Brain microvascular endothelial cell (primary cell): ENCODE measurements at regions not wholly inside any gene's neighbourhood (a gene's known extent, or its start where the extent isn't known, plus 50 kb on each side); places are given as distances from the start of the nearest gene placed in this dataset.

ENCODE experiments used
- DNase-seq: peaks from one replicate; pipeline ENCODE4 v3.0.0-alpha.2; 2020
- H3K27ac ChIP-seq: fragments of 250-450 bp; sonication (Bioruptor Pico); 2 replicates; pipeline ENCODE4 v1.5.1; 2020; ENCODE audit warnings: mild to moderate bottlenecking, moderate library complexity
- H3K27me3 ChIP-seq: fragments of 250-450 bp; sonication (Bioruptor Pico); replicated peaks from 2 replicates; pipeline ENCODE4 v1.5.1; 2020; ENCODE audit warnings: mild to moderate bottlenecking
- H3K36me3 ChIP-seq: fragments of 250-450 bp; sonication (Bioruptor Pico); replicated peaks from 2 replicates; pipeline ENCODE4 v1.5.1; 2020; ENCODE audit warnings: mild to moderate bottlenecking
- H3K4me3 ChIP-seq: 2 replicates; pipeline ENCODE4 v1.5.1; 2011; ENCODE audit warnings: low read depth, mild to moderate bottlenecking, control low read depth, low read length, moderate library complexity
- CTCF ChIP-seq: IDR thresholded peaks from 2 replicates; pipeline ENCODE4 v1.5.1; 2011; ENCODE audit warnings: low read depth, mild to moderate bottlenecking, moderate library complexity, low read length, control low read depth, inconsistent platforms; ENCODE audit errors: missing control alignments
- in situ Hi-C: cut with HindIII; loops from 2 replicates; pipeline ENCODE4 v1.10.0; 2017; ENCODE audit warnings: low sequenced_read_pairs, low pct_ligation_motif_present

GRCh38 chr7:124432009-124432578, 333.5 kb downstream of the GPR37 start:
- DNase-seq, result no peak
- no peaks in the 10 kb centered on the region for H3K36me3 ChIP-seq
- no peak overlapping the region for H3K4me3 ChIP-seq
- H3K27me3 ChIP-seq, result no peaks in the 10 kb centered on the region
- in situ Hi-C loops, result no loop called here
- no peak for TF ChIP-seq CTCF
- no peak overlapping the region for H3K27ac ChIP-seq

DNA sequence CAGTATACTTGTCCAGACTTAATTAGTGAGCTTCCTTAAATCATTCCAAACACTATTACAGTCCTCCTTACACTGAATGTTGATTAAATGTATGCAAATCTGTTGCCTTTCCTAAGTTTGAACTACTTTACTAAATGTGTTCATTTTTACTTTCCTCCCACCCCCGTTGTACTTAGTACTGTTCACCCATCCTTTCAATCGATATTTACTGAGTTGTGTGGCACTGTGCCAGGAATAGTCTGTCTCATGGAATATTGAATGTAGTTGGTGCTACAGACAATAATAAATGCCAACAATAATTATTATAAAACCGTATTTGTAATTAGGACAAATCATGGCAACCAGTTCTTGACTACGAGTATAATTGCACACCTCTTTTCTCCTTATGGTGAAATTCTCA, 335.7 kb downstream of the GPR37 start:
- H3K36me3 ChIP-seq, result no peaks in the 10 kb centered on the region
- H3K27ac ChIP-seq, result no peak overlapping the region
- no peaks in the 10 kb centered on the region for H3K27me3 ChIP-seq
- TF ChIP-seq CTCF, result no peak
- in situ Hi-C loops, result no loop called here
- H3K4me3 ChIP-seq, result no peak overlapping the region
- DNase-seq, result no peak

DNA sequence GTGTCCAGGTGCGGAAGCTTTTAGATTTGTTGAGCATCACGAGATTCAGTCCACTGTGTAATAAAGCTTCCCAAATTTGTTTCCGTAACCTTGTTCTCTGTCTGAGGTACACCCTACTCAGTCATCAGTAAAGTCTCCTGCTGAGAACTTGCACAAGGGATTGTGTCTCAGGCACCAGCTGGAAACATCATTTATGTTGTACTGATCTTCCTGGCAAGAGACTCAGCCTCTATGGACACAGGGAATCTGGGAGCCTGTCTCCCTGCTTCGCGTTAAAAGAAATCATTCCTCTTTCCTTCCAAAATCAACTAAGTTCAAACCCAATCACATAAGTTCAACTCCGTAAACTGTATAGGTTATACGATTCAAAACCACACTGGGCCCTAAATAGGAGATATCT, 336.8 kb downstream of the GPR37 start:
- in situ Hi-C loops, result no loop called here
- Histone ChIP-seq H3K36me3 (no peaks in the 10 kb centered on the region), H3K27ac (no peak overlapping the region), H3K4me3 (no peak overlapping the region), H3K27me3 (no peaks in the 10 kb centered on the region)
- no peak for DNase-seq
- TF ChIP-seq CTCF, result no peak

DNA sequence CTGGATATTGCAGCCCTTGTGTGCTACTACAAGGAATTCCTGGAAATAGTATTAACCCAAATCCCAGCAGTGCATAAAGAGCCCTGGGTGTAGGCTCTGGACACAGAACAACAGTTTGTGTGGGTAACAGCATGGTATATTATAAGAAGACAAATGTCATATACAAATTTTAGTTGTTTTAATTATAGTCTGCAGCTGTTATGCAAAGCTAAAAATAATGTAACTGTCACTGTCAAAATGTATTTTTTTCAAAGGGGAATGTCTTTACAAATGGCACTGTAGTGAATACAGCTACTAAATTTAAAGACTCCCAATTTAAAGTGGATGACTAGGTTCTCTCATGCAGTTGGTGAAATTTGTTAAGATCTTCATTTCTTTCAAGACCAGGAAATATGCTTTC, 339.0 kb downstream of the GPR37 start:
- Histone ChIP-seq H3K4me3 (no peak overlapping the region), H3K36me3 (no peaks in the 10 kb centered on the region), H3K27ac (no peak overlapping the region), H3K27me3 (no peaks in the 10 kb centered on the region)
- in situ Hi-C loops, result no loop called here
- no peak for TF ChIP-seq CTCF
- no peak for DNase-seq

- no peak for DNase-seq
- H3K36me3 ChIP-seq, result no peaks in the 10 kb centered on the region
- no peaks in the 10 kb centered on the region for H3K27me3 ChIP-seq
- TF ChIP-seq CTCF, result no peak
- H3K4me3 ChIP-seq, result no peak overlapping the region
- in situ Hi-C loops, result no loop called here
- H3K27ac ChIP-seq, result no peak overlapping the region
These were observed 341.7 kb downstream of the GPR37 start for GRCh38 chr7:124423863-124424262.

GRCh38 chr7:124422081-124422480, 343.5 kb downstream of the GPR37 start:
- no peak for DNase-seq
- H3K27me3 ChIP-seq, result no peaks in the 10 kb centered on the region
- no peaks in the 10 kb centered on the region for H3K36me3 ChIP-seq
- no peak overlapping the region for H3K27ac ChIP-seq
- no peak for TF ChIP-seq CTCF
- in situ Hi-C loops, result no loop called here
- no peak overlapping the region for H3K4me3 ChIP-seq
